Tibial artery (tissue), 4 donors: ENCODE measurements at regions not wholly inside any gene's neighbourhood (a gene's known extent, or its start where the extent isn't known, plus 50 kb on each side); places are given as distances from the start of the nearest gene placed in this dataset.

Source experiments
- DNase-seq, 2 donors: peaks; one replicate each; pipeline ENCODE4 v3.0.0-alpha.2; 2019
- H3K27ac ChIP-seq, 2 donors: fragments of 200-600 bp; sonication (generic) in 1 of 2; 1 replicate in 1 of 2; 2 replicates in 1 of 2; pipeline ENCODE4 v1.5.1; 2018 to 2019; ENCODE audit warnings: mild to moderate bottlenecking in 1 of 2
- H3K27me3 ChIP-seq, 2 donors: fragments of 200-600 bp; sonication (generic) in 1 of 2; one replicate each; pipeline versions ENCODE4 v1.5.1 to v1.6.0; 2016 to 2019
- H3K36me3 ChIP-seq, 3 donors: fragments of 200-600 bp; sonication (generic) in 2 of 3; one replicate each; pipeline ENCODE4 v1.5.1; 2016 to 2019; ENCODE audit warnings: mild to moderate bottlenecking in 2 of 3
- H3K4me1 ChIP-seq, 4 donors: fragments of 200-600 bp; sonication (generic) in 2 of 4; 1 replicate in 3 of 4; 2 replicates in 1 of 4; pipeline ENCODE4 v1.5.1; 2016 to 2019
- H3K4me3 ChIP-seq, 2 donors: fragments of 200-600 bp; sonication (generic) in 1 of 2; 1 replicate in 1 of 2; 2 replicates in 1 of 2; pipeline ENCODE4 v1.5.1; 2018 to 2019; ENCODE audit warnings: mild to moderate bottlenecking in 2 of 2
- H3K9me3 ChIP-seq, 3 donors: fragments of 200-600 bp; sonication (generic) in 1 of 3; one replicate each; pipeline ENCODE4 v1.5.1; 2016 to 2019
- intact Hi-C: fragments of 100-400 bp; cut with DNase I; formaldehyde crosslinking; loops from one replicate; pipeline ENCODE4 v1.15.0; 2023; ENCODE audit warnings: low total_unique reads
- TF ChIP-seq, protein P1 (sequence below), 2 experiments: fragments of 200-600 bp in 1 of 2; fragments of 450-650 bp in 1 of 2; IDR thresholded peaks; one replicate each; pipeline ENCODE4 v1.5.1; 2017 to 2019; ENCODE audit warnings: antibody characterized with exemption in 2 of 2, mild to moderate bottlenecking in 1 of 2, moderate library complexity in 1 of 2

DNA sequence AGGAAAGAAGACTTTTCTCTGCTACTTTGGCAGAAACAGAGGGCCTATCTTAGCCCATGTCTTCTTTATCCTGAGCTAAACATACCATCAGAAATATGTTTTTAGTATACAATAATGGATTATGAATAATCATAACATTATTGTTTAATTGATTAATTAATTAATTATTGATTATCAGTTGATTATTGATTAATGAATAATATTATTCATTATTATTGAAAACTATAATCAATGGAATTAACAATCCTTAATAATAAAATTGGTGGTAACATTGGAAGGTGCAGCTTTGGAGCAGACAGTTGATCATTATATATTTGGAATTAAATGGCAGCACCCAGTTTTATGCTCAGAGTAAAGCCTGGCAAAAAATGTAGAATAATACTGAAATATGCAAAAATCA lies 655.9 kb upstream of the ARGLU1 start:
- H3K4me3 ChIP-seq, result no peak overlapping the region
- intact Hi-C loops, result no loop called here
- H3K9me3 ChIP-seq, result no peaks in the 10 kb centered on the region

DNA sequence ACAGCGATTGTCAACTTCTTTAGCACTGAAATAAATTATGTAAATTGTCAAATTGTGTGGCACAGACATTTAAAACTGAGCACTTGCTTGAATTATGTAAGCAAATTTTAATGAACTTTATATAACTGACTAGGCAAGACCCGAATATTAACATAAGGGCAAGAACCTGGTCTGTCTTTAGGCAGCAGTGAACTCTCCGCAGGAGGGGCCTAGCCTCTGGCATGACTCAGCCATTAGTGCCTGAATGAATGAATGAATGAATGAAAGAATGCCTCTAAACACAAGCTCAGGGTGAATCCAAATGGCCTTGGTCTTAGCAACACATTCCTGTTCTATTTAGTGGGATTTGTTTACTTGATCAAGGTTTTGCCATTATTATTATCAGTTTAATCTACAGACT lies 654.7 kb upstream of the ARGLU1 start:
- Histone ChIP-seq H3K36me3 (no peaks in the 10 kb centered on the region), H3K4me1 (no peaks in the 10 kb centered on the region), H3K4me3 (no peak overlapping the region), H3K27ac (no peak overlapping the region), H3K9me3 (no peaks in the 10 kb centered on the region), H3K27me3 (peaks cover 0 to 4% of the 10 kb centered on the region in 2 donors)
- intact Hi-C loops, result no loop called here
- DNase-seq, result no peak
- TF ChIP-seq, protein P1, sequence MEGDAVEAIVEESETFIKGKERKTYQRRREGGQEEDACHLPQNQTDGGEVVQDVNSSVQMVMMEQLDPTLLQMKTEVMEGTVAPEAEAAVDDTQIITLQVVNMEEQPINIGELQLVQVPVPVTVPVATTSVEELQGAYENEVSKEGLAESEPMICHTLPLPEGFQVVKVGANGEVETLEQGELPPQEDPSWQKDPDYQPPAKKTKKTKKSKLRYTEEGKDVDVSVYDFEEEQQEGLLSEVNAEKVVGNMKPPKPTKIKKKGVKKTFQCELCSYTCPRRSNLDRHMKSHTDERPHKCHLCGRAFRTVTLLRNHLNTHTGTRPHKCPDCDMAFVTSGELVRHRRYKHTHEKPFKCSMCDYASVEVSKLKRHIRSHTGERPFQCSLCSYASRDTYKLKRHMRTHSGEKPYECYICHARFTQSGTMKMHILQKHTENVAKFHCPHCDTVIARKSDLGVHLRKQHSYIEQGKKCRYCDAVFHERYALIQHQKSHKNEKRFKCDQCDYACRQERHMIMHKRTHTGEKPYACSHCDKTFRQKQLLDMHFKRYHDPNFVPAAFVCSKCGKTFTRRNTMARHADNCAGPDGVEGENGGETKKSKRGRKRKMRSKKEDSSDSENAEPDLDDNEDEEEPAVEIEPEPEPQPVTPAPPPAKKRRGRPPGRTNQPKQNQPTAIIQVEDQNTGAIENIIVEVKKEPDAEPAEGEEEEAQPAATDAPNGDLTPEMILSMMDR (IDR thresholded peaks at IDR 0.05), result no peak

More for the DNA sequence above, 655.9 kb upstream of the ARGLU1 start:
- Histone ChIP-seq H3K4me1 (no peaks in the 10 kb centered on the region), H3K36me3 (no peaks in the 10 kb centered on the region), H3K27ac (no peak overlapping the region), H3K27me3 (no peaks in the 10 kb centered on the region)
- no peak for DNase-seq
- TF ChIP-seq, protein P1 (IDR thresholded peaks at IDR 0.05), result no peak

DNA sequence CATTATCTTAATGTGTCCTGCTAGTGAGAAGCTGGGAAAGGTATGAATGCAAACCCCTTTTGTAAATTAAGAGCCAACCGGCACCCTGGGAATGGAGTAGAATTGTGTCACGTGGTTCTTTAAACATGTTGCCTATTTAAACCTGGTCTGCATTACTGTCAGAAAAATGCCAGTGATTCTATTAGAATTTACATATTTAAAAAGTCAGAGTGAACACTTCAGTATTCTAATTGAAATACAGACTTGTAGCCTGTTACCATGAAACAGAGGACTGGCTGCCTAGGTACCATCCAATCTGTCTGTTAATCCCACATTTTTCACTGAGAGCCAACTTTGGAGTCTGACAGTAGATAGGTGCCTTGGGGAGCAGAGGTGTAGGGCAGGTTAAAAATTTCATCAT lies 652.3 kb upstream of the ARGLU1 start:
- no peak overlapping the region for H3K27ac ChIP-seq
- TF ChIP-seq, protein P1 (IDR thresholded peaks at IDR 0.05), result no peak
- peaks cover 0 to 4% of the 10 kb centered on the region in 2 donors for H3K27me3 ChIP-seq
- H3K36me3 ChIP-seq, result no peaks in the 10 kb centered on the region
- H3K9me3 ChIP-seq, result no peaks in the 10 kb centered on the region
- DNase-seq, result no peak
- no peaks in the 10 kb centered on the region for H3K4me1 ChIP-seq
- intact Hi-C loops, result no loop called here
- H3K4me3 ChIP-seq, result no peak overlapping the region

DNA sequence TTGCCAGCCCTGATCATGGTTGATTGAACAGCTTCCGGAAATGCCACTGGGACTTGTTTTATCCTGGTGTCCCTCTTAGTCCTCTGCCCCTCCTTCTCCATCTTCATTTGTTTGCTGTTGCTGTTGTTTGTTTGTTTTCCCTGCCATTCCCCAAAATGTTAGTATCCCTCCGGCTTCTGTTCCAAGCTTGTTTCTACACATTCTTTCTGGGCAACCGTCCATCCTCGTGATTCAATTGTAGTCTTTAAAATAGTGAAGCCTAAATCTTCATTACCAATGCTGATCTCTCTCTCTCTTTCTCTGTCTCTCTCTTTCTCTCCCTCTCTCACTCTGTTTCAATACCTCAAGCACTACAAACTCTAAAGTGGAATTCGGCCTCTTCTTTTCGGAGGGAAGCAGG lies 649.3 kb upstream of the ARGLU1 start:
- no peak overlapping the region for H3K27ac ChIP-seq
- no peaks in the 10 kb centered on the region for H3K9me3 ChIP-seq
- TF ChIP-seq, protein P1 (IDR thresholded peaks at IDR 0.05), result no peak
- H3K4me1 ChIP-seq, result no peaks in the 10 kb centered on the region
- intact Hi-C loops, result loop anchor here (10.0 kb wide), 1 partner anchor 938 kb away; no protein-coding TSS in a partner anchor
- peaks cover 0 to 4% of the 10 kb centered on the region in 2 donors for H3K27me3 ChIP-seq
- no peak overlapping the region for H3K4me3 ChIP-seq
- no peaks in the 10 kb centered on the region for H3K36me3 ChIP-seq
- no peak for DNase-seq

DNA sequence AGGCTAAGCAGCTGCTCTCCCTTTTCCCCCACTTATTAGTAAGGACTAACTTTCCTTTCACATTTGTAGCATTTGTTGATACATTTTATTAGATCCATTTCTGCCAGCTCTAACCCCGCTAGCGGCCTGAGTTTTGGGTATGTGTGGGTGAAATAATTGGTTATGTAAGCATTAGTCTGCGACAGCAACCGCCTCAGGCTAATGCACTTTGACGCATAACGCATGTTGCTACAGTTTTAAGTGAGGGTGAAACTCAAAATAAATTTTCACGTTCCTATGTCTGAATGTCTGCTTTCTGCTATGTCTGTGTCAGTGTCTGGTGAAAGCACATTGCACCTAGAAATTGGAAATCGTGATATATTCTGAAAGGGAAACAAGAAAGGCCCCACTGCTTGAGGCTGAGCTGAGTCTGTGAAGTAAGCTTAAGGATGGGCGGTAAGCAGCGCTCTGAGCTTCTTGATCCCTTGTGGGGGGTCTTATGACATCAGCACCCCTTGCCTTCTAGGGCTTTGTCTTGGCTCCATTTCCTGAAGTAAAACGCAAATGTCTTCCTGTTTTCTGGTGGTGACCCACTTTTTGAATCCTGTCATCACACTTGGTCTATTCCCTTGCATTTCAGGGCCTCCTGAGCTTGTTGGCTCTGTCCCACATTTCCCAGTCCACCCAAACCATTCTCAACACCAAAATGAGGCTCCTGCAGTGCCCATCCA lies 648.3 kb upstream of the ARGLU1 start:
- Histone ChIP-seq H3K36me3 (no peaks in the 10 kb centered on the region), H3K9me3 (no peaks in the 10 kb centered on the region), H3K27me3 (peaks cover 0 to 6% of the 10 kb centered on the region in 2 donors), H3K27ac (no peak overlapping the region), H3K4me3 (no peak overlapping the region), H3K4me1 (no peaks in the 10 kb centered on the region)
- DNase-seq, result no peak
- TF ChIP-seq, protein P1 (IDR thresholded peaks at IDR 0.05), result no peak
- intact Hi-C loops, result loop anchor here (10.0 kb wide), 1 partner anchor 939 kb away; no protein-coding TSS in a partner anchor
